HEK293T (cell line): ENCODE measurements at regions not wholly inside any gene's neighbourhood (a gene's known extent, or its start where the extent isn't known, plus 50 kb on each side); places are given as distances from the start of the nearest gene placed in this dataset.

ENCODE experiments used
- CTCF ChIA-PET: fragments of 350-600 bp; formaldehyde crosslinking; extraction: SDS; loops from one replicate; lab custom pipeline; 2021; ENCODE audit warnings: antibody characterized with exemption, inconsistent platforms; lab: Yijun Ruan, JAX
- POLR2A ChIA-PET: fragments of 350-600 bp; formaldehyde crosslinking; extraction: SDS; loops from one replicate; lab custom pipeline; 2020; ENCODE audit warnings: antibody characterized with exemption, inconsistent platforms; lab: Yijun Ruan, JAX
- DNase-seq: peaks from one replicate; pipeline ENCODE4 v3.0.0; 2012; ENCODE audit warnings: mixed read lengths; ENCODE audit errors: extremely low spot score
- ARNT ChIP-seq: fragments of 450-650 bp; IDR thresholded peaks from 2 replicates; pipeline ENCODE4 v1.6.1; 2017; ENCODE audit warnings: mild to moderate bottlenecking
- BHLHE40 ChIP-seq: fragments of 450-650 bp; IDR thresholded peaks from 2 replicates; pipeline ENCODE4 v1.6.1; 2016; ENCODE audit warnings: mild to moderate bottlenecking, moderate library complexity, borderline replicate concordance
- CTBP1 ChIP-seq: fragments of 450-650 bp; IDR thresholded peaks from 2 replicates; pipeline ENCODE4 v1.6.1; 2016; ENCODE audit warnings: borderline replicate concordance
- ELF4 ChIP-seq: fragments of 450-650 bp; IDR thresholded peaks from 2 replicates; pipeline ENCODE4 v1.6.1; 2017; ENCODE audit warnings: antibody characterized with exemption
- FOXA1 ChIP-seq: fragments of 450-650 bp; IDR thresholded peaks from 2 replicates; pipeline ENCODE4 v1.6.1; 2016; ENCODE audit warnings: mild to moderate bottlenecking
- FOXK2 ChIP-seq: fragments of 450-650 bp; IDR thresholded peaks from 2 replicates; pipeline ENCODE4 v1.6.1; 2016; ENCODE audit warnings: mild to moderate bottlenecking
- FOXM1 ChIP-seq: fragments of 450-650 bp; IDR thresholded peaks from 2 replicates; pipeline ENCODE4 v1.6.1; 2017; ENCODE audit warnings: mild to moderate bottlenecking, borderline replicate concordance
- HDGF ChIP-seq: fragments of 450-650 bp; IDR thresholded peaks from 2 replicates; pipeline ENCODE4 v1.6.1; 2017; ENCODE audit warnings: antibody characterized with exemption, borderline replicate concordance
- L3MBTL2 ChIP-seq: fragments of 450-650 bp; conservative IDR thresholded peaks from 2 replicates; pipeline ENCODE4 v1.6.1; 2016; ENCODE audit warnings: mild to moderate bottlenecking
- LEF1 ChIP-seq: fragments of 450-650 bp; IDR thresholded peaks from 2 replicates; pipeline ENCODE4 v1.6.1; 2017; ENCODE audit warnings: mild to moderate bottlenecking, borderline replicate concordance
- NFRKB ChIP-seq: fragments of 450-650 bp; IDR thresholded peaks from 2 replicates; pipeline ENCODE4 v1.6.1; 2016; ENCODE audit warnings: mild to moderate bottlenecking, moderate library complexity
- SP1 ChIP-seq: fragments of 450-650 bp; IDR thresholded peaks from 2 replicates; pipeline ENCODE4 v1.6.1; 2017
- SUZ12 ChIP-seq: fragments of 450-650 bp; IDR thresholded peaks from 2 replicates; pipeline ENCODE4 v1.6.1; 2016; ENCODE audit warnings: mild to moderate bottlenecking
- TARDBP ChIP-seq: fragments of 450-650 bp; IDR thresholded peaks from 2 replicates; pipeline ENCODE4 v1.6.1; 2016
- ZNF384 ChIP-seq: fragments of 450-650 bp; IDR thresholded peaks from 2 replicates; pipeline ENCODE4 v1.6.1; 2016
- TF ChIP-seq, protein P1 (sequence below): fragments of 450-650 bp; IDR thresholded peaks from 2 replicates; pipeline ENCODE4 v1.6.1; 2016

- ChIA-PET CTCF (no interaction called here), POLR2A (no interaction called here)
- TF ChIP-seq ZNF384, result no peak
- no peak for TF ChIP-seq FOXA1
- no peak for TF ChIP-seq L3MBTL2
- no peak for DNase-seq
These were observed 209.5 kb downstream of the FNDC1 start for GRCh38 chr6:159378411-159379328.

DNA sequence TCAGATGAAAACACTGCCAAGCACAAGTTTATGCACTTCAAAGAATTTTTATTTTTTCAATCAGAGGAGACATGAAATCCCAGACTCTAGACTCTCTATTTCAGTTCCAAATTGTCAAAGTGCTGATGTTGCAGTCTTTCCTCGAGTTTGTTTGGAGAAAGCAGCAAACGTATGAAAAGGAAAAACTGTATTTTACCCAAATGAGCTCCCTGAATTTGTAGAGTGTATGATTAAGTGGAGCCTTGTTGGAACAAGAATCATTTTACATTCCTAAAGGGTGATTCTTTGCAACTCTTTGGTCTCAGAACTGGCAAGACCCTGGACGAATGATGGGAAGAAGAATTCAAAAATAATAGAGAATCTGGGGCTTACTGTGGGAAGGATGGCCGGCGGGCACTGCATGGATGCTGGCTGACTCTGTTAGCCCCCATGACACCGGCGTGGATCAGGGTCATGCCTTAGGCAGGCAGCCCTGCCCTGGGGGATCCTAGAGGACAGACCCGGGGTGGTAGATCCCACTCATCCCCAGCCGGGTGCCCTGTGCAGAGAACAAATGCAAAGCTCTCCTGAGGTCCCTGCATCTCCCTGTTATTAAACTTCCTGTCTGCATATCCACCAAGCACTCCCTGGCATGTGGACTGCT lies 207.4 kb downstream of the FNDC1 start:
- DNase-seq, result no peak
- TF ChIP-seq BHLHE40 (no peak), FOXK2 (no peak), FOXA1 (no peak), LEF1 (no peak), SUZ12 (no peak), HDGF (no peak), ZNF384 (no peak)
- ChIA-PET CTCF (no interaction called here), POLR2A (no interaction called here)

GRCh38 chr6:159375014-159375413 lies 205.8 kb downstream of the FNDC1 start:
- ChIA-PET POLR2A (no interaction called here), CTCF (no interaction called here)
- TF ChIP-seq ARNT, result no peak
- DNase-seq, result no peak

DNA sequence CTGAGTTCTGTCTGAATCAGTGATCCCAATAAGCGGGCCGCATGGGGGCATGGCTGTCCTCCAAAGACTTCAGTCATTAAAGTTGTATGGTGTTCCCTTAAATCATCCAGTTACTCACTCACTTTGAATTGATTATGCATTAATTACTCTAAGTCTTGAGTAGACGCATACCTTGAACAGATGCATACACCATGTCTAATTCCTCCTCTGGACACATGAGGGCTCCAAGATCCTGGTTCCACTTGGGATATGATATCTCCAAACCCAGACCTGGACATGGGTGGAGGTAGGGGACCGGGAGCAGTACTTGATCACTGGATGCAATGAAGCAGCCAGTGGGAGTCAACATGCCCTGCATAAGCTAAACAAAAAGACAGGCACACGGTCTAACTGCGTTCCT lies 204.5 kb downstream of the FNDC1 start:
- TF ChIP-seq LEF1 (no peak), TARDBP (no peak), FOXA1 (no peak), FOXM1 (no peak), CTBP1 (no peak), ARNT (no peak), HDGF (no peak), NFRKB (no peak)
- TF ChIP-seq, protein P1, sequence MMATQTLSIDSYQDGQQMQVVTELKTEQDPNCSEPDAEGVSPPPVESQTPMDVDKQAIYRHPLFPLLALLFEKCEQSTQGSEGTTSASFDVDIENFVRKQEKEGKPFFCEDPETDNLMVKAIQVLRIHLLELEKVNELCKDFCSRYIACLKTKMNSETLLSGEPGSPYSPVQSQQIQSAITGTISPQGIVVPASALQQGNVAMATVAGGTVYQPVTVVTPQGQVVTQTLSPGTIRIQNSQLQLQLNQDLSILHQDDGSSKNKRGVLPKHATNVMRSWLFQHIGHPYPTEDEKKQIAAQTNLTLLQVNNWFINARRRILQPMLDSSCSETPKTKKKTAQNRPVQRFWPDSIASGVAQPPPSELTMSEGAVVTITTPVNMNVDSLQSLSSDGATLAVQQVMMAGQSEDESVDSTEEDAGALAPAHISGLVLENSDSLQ, result no peak
- ChIA-PET POLR2A (no interaction called here), CTCF (no interaction called here)
- DNase-seq, result no peak

DNA sequence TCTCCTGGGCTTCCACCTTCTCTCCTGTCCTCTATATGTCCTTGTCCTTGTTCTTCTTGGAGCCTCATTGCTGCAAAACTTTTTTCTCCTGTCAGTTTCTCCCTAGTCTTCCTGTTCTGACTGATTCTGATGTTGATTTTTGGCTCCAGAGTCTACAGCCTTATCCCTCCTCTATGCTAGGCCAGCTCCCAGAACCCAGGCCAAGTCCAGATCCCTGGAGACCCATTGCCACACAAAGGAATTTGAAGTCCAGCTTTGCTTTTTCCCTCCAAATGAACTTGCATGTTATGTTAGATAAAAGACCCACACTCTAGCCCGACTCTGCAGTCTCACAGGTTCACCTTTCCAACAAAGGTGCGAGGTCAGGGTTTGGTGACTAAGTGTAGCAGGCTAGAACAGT lies 203.1 kb downstream of the FNDC1 start:
- no peak for DNase-seq
- ChIA-PET CTCF (no interaction called here), POLR2A (no interaction called here)
- TF ChIP-seq HDGF (no peak), ELF4 (no peak), SUZ12 (no peak), BHLHE40 (no peak), CTBP1 (no peak), ARNT (no peak), FOXA1 (no peak), LEF1 (no peak), L3MBTL2 (no peak), FOXK2 (no peak), TARDBP (no peak), ZNF384 (no peak), FOXM1 (no peak)
- TF ChIP-seq, protein P1, result no peak

DNA sequence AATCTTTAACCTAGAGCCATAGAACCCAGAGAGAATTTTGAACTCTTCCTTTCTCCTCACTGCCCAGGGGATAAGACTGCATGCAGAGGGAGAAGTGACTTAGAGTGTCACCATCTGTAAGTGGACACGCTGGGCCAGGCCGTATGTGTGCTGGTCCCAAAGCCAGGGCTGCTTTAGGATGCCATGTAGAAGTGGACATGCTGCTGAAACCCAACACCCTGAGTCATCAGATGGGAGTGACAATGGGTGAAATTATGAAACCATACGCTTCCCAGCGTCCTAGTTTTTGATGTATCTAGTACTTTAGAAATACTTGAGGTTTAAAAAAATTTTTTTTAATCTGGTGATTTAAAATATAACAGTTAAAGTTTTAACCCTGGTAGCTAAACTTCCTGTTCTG lies 191.1 kb downstream of the FNDC1 start:
- TF ChIP-seq ARNT (no peak), TARDBP (no peak), ZNF384 (no peak), FOXK2 (no peak), HDGF (no peak), SUZ12 (no peak), LEF1 (no peak), L3MBTL2 (no peak), FOXM1 (no peak), BHLHE40 (no peak), FOXA1 (no peak), SP1 (no peak), NFRKB (no peak), CTBP1 (no peak), ELF4 (no peak)
- TF ChIP-seq, protein P1, result no peak
- DNase-seq, result no peak
- ChIA-PET POLR2A (no interaction called here), CTCF (no interaction called here)
